Suppressor macrophage treated with lipopolysaccharide for 1 hour (primary cell): ENCODE measurements at regions not wholly inside any gene's neighbourhood (a gene's known extent, or its start where the extent isn't known, plus 50 kb on each side); places are given as distances from the start of the nearest gene placed in this dataset.
"Not testable (repeated sequence)": the region's sequence is repeated elsewhere in the genome, so short reads cannot be mapped to it uniquely, and the experiment has no call there.

Experiments used
- DNase-seq, 3 donors: peaks; one replicate each; pipeline ENCODE4 v3.0.0-alpha.2; 2020 to 2022

DNA sequence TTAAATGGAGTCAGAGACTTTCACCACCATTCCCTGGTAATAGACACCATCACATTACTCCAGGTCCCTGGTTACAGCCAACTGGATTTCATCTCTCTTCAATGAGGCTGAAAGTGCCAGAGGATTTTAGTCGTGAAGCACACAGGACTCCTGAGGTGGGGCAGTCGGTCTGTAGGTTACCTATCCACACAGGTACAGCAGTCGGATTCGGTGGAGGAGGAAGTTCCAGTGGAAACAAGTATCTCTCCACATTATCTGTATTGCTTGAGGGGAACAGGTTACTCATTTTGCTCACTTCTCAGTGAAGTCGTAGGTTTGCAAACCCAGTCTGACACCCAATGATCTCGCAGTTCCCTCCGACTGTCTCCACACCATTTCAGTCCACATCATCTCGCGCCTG, 82.3 kb upstream of the TMEM45B start:
- DNase-seq: no peak

GRCh38 chr11:129733981-129734380, 81.7 kb upstream of the TMEM45B start:
- DNase-seq: no peak

DNA sequence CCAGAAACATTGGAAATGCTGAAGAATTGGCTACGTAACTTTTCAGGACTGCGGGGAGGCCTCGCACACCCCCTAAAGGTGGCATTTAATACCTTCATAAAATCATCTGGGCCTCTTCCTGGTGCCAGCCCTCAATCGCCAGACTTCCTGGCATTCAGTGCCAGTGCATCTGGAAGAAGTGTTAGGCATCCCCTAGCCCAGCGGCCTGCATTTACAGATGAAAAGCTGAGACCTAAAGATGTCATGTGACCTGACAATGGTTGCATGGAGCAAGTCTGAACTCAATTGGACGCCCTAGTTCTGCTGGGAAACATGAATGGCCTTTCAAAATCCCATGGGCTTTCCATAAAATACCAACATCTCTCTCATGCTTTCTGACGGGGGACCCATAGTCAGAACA, 81.0 kb upstream of the TMEM45B start:
- no peak for DNase-seq

DNA sequence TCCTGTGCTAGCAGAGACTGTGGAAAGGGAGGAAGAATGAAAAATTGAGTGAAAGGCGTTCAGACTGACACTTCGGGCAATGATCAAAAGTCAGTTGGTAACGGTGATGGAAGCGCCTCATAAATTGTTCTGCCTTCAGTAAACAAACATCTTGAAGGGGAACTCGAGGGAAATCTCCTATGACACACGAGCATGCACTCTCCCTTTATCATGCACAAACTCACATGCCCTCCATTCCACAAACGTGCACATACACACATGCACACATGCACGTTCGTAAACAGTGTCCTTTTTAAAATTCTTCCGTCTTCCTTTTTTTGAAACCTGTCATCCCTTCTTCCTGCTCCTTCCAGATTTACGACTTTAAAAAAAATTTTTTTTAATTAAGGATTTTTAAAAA, 77.8 kb upstream of the TMEM45B start:
- no peak for DNase-seq

- no peak for DNase-seq
Observed at GRCh38 chr11:129738242-129738641, 77.4 kb upstream of the TMEM45B start.

DNA sequence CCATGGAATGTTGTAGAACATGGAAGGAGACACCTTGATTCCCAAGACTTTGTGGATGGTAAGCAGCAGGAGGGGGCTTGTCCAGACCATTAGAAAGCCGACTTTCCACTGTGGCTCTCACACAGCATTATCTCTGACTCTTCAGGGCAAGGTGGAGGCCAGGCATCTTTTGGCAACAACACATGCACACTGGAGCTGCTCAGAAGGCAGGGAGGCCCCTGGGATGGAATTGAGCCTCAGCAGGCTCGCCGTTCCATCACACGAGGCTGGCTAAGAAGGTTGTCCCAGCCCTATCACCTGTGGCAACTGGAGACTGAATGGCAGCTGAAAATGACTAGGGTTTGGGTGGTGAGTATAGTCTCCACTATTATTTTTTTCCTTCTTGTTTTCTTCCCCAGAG, 76.3 kb upstream of the TMEM45B start:
- no peak for DNase-seq

DNA sequence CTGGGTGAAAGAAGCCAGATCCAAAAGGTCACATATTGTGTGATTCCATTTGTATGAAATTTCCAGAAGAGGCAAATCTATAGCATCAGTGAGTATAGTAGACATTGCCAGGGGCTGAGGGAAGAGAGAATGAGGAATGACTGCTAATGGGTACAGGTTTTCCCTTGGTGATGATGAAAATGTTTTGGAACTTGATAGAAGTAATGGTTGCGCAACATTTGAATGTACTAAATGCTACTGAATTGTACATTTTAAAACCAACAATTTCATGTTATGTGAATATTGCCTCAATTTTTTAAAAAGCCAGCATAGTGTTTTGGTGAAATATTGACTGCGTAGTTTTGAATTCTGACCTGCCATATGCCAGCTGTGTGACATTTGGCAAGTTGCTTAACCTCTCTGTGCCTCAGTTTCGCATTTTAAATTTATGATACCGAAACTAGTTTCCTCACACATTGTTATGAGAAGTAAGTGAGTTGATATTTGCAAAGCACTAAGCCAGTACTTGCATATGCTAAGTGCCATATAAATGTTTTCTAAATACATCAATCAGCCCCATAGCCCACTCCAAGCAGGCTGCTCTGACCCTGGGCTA, 75.4 kb upstream of the TMEM45B start:
- no peak for DNase-seq

GRCh38 chr11:129743112-129743815, 72.4 kb upstream of the TMEM45B start:
- DNase-seq: no peak

GRCh38 chr11:129747071-129747470, 68.6 kb upstream of the TMEM45B start:
- no peak for DNase-seq

DNA sequence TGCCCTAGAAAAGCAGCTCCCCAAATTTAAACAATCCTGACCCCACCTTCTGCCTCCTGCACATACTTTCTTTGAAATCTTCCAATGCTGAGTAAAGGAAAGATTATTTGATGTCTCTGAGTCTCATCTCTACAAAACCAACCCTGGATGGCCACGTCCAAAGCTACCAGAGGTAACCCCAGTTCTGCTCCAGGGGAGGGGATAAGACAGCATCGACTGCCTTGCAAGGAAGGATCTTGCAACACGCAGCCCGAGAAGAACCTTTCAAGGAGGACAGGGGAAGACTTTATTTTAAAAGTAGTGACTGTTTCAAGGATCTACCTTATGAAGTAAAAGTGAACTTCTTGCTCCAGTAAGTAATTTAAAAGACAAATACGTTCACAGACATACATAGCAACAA, 66.5 kb upstream of the TMEM45B start:
- no peak for DNase-seq

DNA sequence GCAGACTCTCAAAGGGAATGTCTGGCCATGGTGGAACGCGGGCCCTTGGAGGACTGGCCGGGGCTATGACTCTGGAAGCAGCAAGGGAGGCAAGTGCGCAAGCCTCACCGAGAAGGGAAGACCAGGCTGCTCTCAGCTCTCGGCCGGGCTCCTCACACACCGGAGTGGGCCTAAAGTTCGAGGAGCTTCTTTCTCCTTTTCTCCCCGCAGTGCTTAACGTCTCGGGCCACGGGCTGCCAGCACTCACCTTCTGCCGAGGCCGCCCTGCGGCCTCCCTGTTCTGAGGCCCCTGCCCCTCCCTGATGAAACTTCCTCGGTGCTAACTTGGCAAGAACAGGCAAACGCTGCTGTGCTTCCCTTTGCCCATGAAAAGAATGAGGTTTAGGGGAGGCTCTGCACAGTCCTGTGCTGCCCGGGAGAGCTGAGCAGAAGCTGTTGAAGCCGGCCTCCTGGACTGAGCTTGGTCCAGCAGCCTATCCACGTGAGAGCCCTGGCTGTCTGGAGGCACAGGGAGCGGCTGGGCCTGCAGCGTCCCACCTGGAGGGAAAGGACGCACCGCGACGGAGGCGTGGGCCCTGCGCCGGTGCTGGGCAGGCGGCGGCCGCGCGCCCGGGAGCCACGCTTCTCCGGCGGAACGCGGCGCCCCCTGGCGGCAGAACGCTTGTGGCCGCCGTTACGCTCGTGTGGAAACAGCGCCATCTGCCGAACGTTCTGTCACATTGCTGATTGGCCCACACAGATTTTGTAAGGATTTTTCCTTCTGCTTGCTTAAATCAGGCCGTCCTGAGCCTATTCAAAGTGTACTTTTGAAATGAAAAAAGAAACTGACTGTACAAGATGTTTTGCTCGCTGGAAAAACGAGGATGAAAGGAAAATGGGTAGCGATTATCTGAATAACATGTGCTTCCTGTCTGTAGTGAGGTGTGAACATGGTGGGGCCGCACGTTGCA, 65.0 kb upstream of the TMEM45B start:
- peak; percentile 77 to 91 (median 89) for DNase-seq

DNA sequence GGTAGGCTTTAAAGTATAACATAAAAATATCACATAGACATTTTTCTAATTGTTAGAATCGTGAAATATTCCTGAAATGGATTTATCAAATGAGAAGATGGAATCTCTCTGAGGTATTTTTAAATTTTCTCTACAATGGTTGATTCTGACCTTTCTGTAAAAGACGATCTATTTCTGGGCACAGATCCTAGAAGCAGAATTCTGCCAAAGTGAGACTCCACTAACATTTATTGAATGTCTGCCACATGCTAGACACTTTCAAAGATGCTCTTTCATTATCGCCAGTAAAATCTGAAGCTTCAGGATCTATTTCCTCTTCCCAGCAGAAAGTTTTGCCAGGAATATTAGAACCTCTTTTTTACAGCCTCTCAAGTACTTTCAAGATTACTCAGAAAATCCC, 64.1 kb upstream of the TMEM45B start:
- DNase-seq: no peak

DNA sequence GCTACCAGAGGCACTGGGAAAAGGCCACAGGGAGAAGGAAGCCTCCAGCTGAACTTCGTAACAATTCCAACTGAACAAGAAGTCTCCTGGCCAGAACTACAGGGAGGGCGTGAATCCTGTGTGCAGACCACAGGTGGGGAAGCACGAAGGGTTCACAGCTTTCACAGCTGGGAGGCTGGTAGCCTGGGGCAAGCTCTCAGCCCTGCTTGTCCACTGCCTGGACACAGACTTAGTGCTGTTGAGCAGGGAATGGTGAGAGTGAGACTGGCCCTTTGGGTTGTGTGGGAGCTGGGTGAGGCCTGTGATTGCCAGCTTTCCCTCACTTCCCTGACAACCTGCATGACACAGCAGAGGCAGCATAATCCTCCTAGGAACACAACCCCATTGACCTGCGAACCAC, 52.1 kb upstream of the TMEM45B start:
- DNase-seq: not testable (repeated sequence)

- DNase-seq: not testable (repeated sequence)
Observed at GRCh38 chr11:129764204-129764603, 51.4 kb upstream of the TMEM45B start.
